PC-9 (cell line): ENCODE measurements at regions not wholly inside any gene's neighbourhood (a gene's known extent, or its start where the extent isn't known, plus 50 kb on each side); places are given as distances from the start of the nearest gene placed in this dataset.

Source experiments
- BruUV-seq: library from RNA; stranded (reverse); fragments of 400-500 nt; replicated peaks from 2 replicates; lab custom pipeline; 2021; lab: Mats Ljungman, UMichigan
- CTCF ChIA-PET: fragments of 300-600 bp; sonication (Branson Sonifier 250); formaldehyde crosslinking; loops from one replicate; lab custom pipeline; 2022; ENCODE audit warnings: antibody characterized with exemption; lab: Charles Lee
- POLR2A ChIA-PET: fragments of 300-600 bp; sonication (Branson Sonifier 250); formaldehyde crosslinking; loops from one replicate; lab custom pipeline; 2022; ENCODE audit warnings: antibody characterized with exemption; ENCODE audit not compliant: unreplicated experiment; lab: Charles Lee
- DNase-seq, 2 experiments: peaks; one replicate each; pipeline versions ENCODE4 v3.0.0 to v3.0.0-alpha.2; 2015 to 2022; ENCODE audit warnings: mixed read lengths in 1 of 2
- H2AFZ ChIP-seq: fragments of 200-600 bp; sonication (generic); 2 replicates; pipeline ENCODE4 v1.8.1; 2017; ENCODE audit warnings: antibody characterized with exemption
- H3F3A ChIP-seq: fragments of 200-600 bp; sonication (generic); 2 replicates; pipeline ENCODE4 v1.8.1; 2017; ENCODE audit warnings: antibody characterized with exemption, mild to moderate bottlenecking, low read depth; ENCODE audit not compliant: insufficient read depth
- H3K27ac ChIP-seq: fragments of 200-600 bp; sonication (generic); 2 replicates; pipeline ENCODE4 v1.6.1; 2016; ENCODE audit warnings: mixed run types
- H3K27me3 ChIP-seq: fragments of 200-600 bp; sonication (generic); 2 replicates; pipeline ENCODE4 v1.6.1; 2016; ENCODE audit warnings: low read depth, mixed run types; ENCODE audit not compliant: insufficient read depth
- H3K36me3 ChIP-seq: fragments of 200-600 bp; sonication (generic); 2 replicates; pipeline ENCODE4 v1.6.1; 2016; ENCODE audit warnings: low read depth, mixed run types
- H3K4me1 ChIP-seq: fragments of 200-600 bp; sonication (generic); replicated peaks from 2 replicates; pipeline ENCODE4 v1.6.1; 2016; ENCODE audit warnings: mixed run types; ENCODE audit not compliant: insufficient read depth
- H3K4me2 ChIP-seq: fragments of 200-600 bp; sonication (generic); 2 replicates; pipeline ENCODE4 v1.6.1; 2017; ENCODE audit warnings: mixed run types
- H3K4me3 ChIP-seq: fragments of 200-600 bp; sonication (generic); 2 replicates; pipeline ENCODE4 v1.6.1; 2016; ENCODE audit warnings: mixed run types
- H3K79me2 ChIP-seq: fragments of 200-600 bp; sonication (generic); 2 replicates; pipeline ENCODE4 v1.6.1; 2017; ENCODE audit warnings: low read depth, mixed run types
- H3K9me2 ChIP-seq: fragments of 200-600 bp; sonication (generic); 2 replicates; pipeline ENCODE4 v1.8.1; 2017; ENCODE audit warnings: mild to moderate bottlenecking; ENCODE audit not compliant: insufficient read depth
- H3K9me3 ChIP-seq: fragments of 200-600 bp; sonication (generic); 2 replicates; pipeline ENCODE4 v1.8.1; 2016; ENCODE audit warnings: low read depth; ENCODE audit not compliant: insufficient read depth
- H4K20me1 ChIP-seq: fragments of 200-600 bp; sonication (generic); 2 replicates; pipeline ENCODE4 v1.8.1; 2017; ENCODE audit not compliant: insufficient read depth
- CTCF ChIP-seq: fragments of 200-600 bp; sonication (generic); conservative IDR thresholded peaks from 2 replicates; pipeline ENCODE4 v1.6.1; 2017; ENCODE audit warnings: mixed run types, antibody characterized with exemption, mild to moderate bottlenecking, moderate library complexity
- EZH2 ChIP-seq: fragments of 200-600 bp; sonication (generic); IDR thresholded peaks from 2 replicates; pipeline ENCODE4 v1.8.0; 2017; ENCODE audit warnings: antibody characterized with exemption, low read depth
- intact Hi-C: fragments of 100-400 bp; cut with micrococcal nuclease; formaldehyde crosslinking; loops from one replicate; pipeline ENCODE4 v1.10.0; 2022; ENCODE audit not compliant: unreplicated experiment

GRCh38 chr9:115862021-115862420 is 291.6 kb upstream of the PAPPA start:
- BruUV-seq, result no TSS peak
- Histone ChIP-seq H3K79me2 (no peaks in the 10 kb centered on the region), H4K20me1 (no peaks in the 10 kb centered on the region), H2AFZ (no peak overlapping the region), H3K27me3 (no peaks in the 10 kb centered on the region), H3K4me3 (no peak overlapping the region), H3K9me2 (no peaks in the 10 kb centered on the region), H3F3A (no peaks in the 10 kb centered on the region), H3K27ac (no peak overlapping the region), H3K4me1 (no peaks in the 10 kb centered on the region), H3K9me3 (no peaks in the 10 kb centered on the region), H3K4me2 (no peak overlapping the region), H3K36me3 (no peaks in the 10 kb centered on the region)
- intact Hi-C loops, result no loop called here
- ChIA-PET POLR2A (no interaction called here), CTCF (no interaction called here)
- TF ChIP-seq EZH2, result no peak
- no peak for TF ChIP-seq CTCF
- no peak for DNase-seq

GRCh38 chr9:115864581-115864980 is 289.0 kb upstream of the PAPPA start:
- no peaks in the 10 kb centered on the region for H3K9me2 ChIP-seq
- ChIA-PET POLR2A (no interaction called here), CTCF (no interaction called here)
- intact Hi-C loops, result no loop called here
- TF ChIP-seq EZH2, result no peak
- TF ChIP-seq CTCF, result no peak
- H3K27ac ChIP-seq, result no peak overlapping the region
- no peaks in the 10 kb centered on the region for H3K4me1 ChIP-seq
- no peaks in the 10 kb centered on the region for H4K20me1 ChIP-seq
- no peak overlapping the region for H3K4me2 ChIP-seq
- no peaks in the 10 kb centered on the region for H3K9me3 ChIP-seq
- H3K79me2 ChIP-seq, result no peaks in the 10 kb centered on the region
- BruUV-seq, result no TSS peak
- no peak overlapping the region for H2AFZ ChIP-seq
- no peaks in the 10 kb centered on the region for H3F3A ChIP-seq
- no peak for DNase-seq
- H3K36me3 ChIP-seq, result no peaks in the 10 kb centered on the region
- H3K27me3 ChIP-seq, result no peaks in the 10 kb centered on the region
- H3K4me3 ChIP-seq, result no peak overlapping the region

GRCh38 chr9:115867326-115867725 is 286.3 kb upstream of the PAPPA start:
- no peaks in the 10 kb centered on the region for H3K27me3 ChIP-seq
- no peak overlapping the region for H2AFZ ChIP-seq
- no TSS peak for BruUV-seq
- no peaks in the 10 kb centered on the region for H3K9me2 ChIP-seq
- no peak overlapping the region for H3K27ac ChIP-seq
- intact Hi-C loops, result no loop called here
- H3K36me3 ChIP-seq, result no peaks in the 10 kb centered on the region
- no peaks in the 10 kb centered on the region for H3F3A ChIP-seq
- TF ChIP-seq CTCF (no peak), EZH2 (no peak)
- ChIA-PET POLR2A (no interaction called here), CTCF (no interaction called here)
- DNase-seq, result no peak
- no peaks in the 10 kb centered on the region for H4K20me1 ChIP-seq
- no peaks in the 10 kb centered on the region for H3K9me3 ChIP-seq
- H3K4me1 ChIP-seq, result no peaks in the 10 kb centered on the region
- no peaks in the 10 kb centered on the region for H3K79me2 ChIP-seq
- H3K4me2 ChIP-seq, result no peak overlapping the region
- no peak overlapping the region for H3K4me3 ChIP-seq
